CD14-positive monocyte (primary cell): ENCODE measurements at regions not wholly inside any gene's neighbourhood (a gene's known extent, or its start where the extent isn't known, plus 50 kb on each side); places are given as distances from the start of the nearest gene placed in this dataset.

ENCODE experiments used
- DNase-seq, 3 donors: peaks; one replicate each; pipeline ENCODE4 v3.0.0-alpha.2; 2011 to 2022
- H2AFZ ChIP-seq: 2 replicates; pipeline ENCODE4 v1.6.0; 2012; ENCODE audit warnings: mild to moderate bottlenecking, low read depth, low read length, inconsistent platforms; ENCODE audit not compliant: insufficient read depth, poor library complexity, severe bottlenecking
- H3K27ac ChIP-seq, 2 donors: 1 replicate in 1 of 2; 2 replicates in 1 of 2; pipeline ENCODE4 v1.5.1; 2012 to 2013; ENCODE audit warnings: low read length in 2 of 2, control low read depth in 1 of 2, inconsistent platforms in 1 of 2, low read depth in 1 of 2, mild to moderate bottlenecking in 1 of 2
- H3K27me3 ChIP-seq, 2 donors: one replicate each; pipeline versions ENCODE4 v1.6.0 to v1.6.1; 2011 to 2013; ENCODE audit warnings: low read length in 2 of 2; ENCODE audit not compliant: control insufficient read depth in 2 of 2, insufficient read depth in 2 of 2
- H3K36me3 ChIP-seq, 2 donors: replicated peaks in 1 of 2; 1 replicate in 1 of 2; 2 replicates in 1 of 2; pipeline versions ENCODE4 v1.5.1 to v1.6.1; 2012 to 2013; ENCODE audit warnings: low read length in 2 of 2, control low read depth in 1 of 2, inconsistent platforms in 1 of 2, mild to moderate bottlenecking in 1 of 2; ENCODE audit not compliant: insufficient read depth in 2 of 2, control insufficient read depth in 1 of 2
- H3K4me1 ChIP-seq, 2 donors: 1 replicate in 1 of 2; 2 replicates in 1 of 2; pipeline versions ENCODE4 v1.5.1 to v1.6.1; 2012 to 2013; ENCODE audit warnings: low read length in 2 of 2, control low read depth in 1 of 2, inconsistent platforms in 1 of 2, mild to moderate bottlenecking in 1 of 2, moderate library complexity in 1 of 2; ENCODE audit not compliant: insufficient read depth in 2 of 2, control insufficient read depth in 1 of 2
- H3K4me2 ChIP-seq: replicated peaks from 2 replicates; pipeline ENCODE3; 2012; ENCODE audit warnings: low read length, moderate library complexity, mild to moderate bottlenecking; ENCODE audit not compliant: poor library complexity, severe bottlenecking; ENCODE audit errors: extremely low read depth
- H3K4me3 ChIP-seq, 3 experiments: fragments of 200-600 bp in 1 of 3; sonication (generic) in 1 of 3; replicated peaks in 1 of 3; 1 replicate in 2 of 3; 2 replicates in 1 of 3; pipeline ENCODE4 v1.5.1; 2011 to 2013; ENCODE audit warnings: low read length in 3 of 3, mild to moderate bottlenecking in 3 of 3, control low read depth in 2 of 3, low read depth in 2 of 3, inconsistent platforms in 1 of 3, moderate library complexity in 1 of 3
- H3K79me2 ChIP-seq: 2 replicates; pipeline ENCODE4 v1.6.0; 2012; ENCODE audit warnings: mild to moderate bottlenecking, control low read depth, inconsistent platforms, low read length, moderate library complexity; ENCODE audit not compliant: insufficient read depth
- H3K9ac ChIP-seq: 2 replicates; pipeline ENCODE4 v1.6.0; 2017; ENCODE audit warnings: low read length, mild to moderate bottlenecking; ENCODE audit not compliant: insufficient read depth, poor library complexity, severe bottlenecking
- H3K9me3 ChIP-seq, 2 donors: replicated peaks in 1 of 2; 1 replicate in 1 of 2; 2 replicates in 1 of 2; pipeline versions ENCODE4 v1.5.1 to v1.6.1; 2012 to 2013; ENCODE audit warnings: low read length in 2 of 2, control low read depth in 1 of 2; ENCODE audit not compliant: control insufficient read depth in 1 of 2, insufficient read depth in 1 of 2
- H4K20me1 ChIP-seq: 2 replicates; pipeline ENCODE4 v1.6.0; 2012; ENCODE audit warnings: mild to moderate bottlenecking, low read length, control low read depth, moderate library complexity; ENCODE audit not compliant: insufficient read depth
- H3K27ac Mint-ChIP-seq, 7 donors: one replicate each; pipeline ENCODE4 v1.8.0; 2020; ENCODE audit warnings: mild to moderate bottlenecking in 7 of 7, mixed read lengths in 7 of 7, moderate library complexity in 6 of 7, inconsistent platforms in 2 of 7
- H3K27me3 Mint-ChIP-seq, 3 donors: one replicate each; pipeline ENCODE4 v1.8.0; 2021 to 2022; ENCODE audit warnings: low read depth in 3 of 3, mild to moderate bottlenecking in 3 of 3, mixed read lengths in 3 of 3, moderate library complexity in 3 of 3, inconsistent platforms in 1 of 3
- H3K36me3 Mint-ChIP-seq, 2 donors: one replicate each; pipeline ENCODE4 v1.8.0; 2020; ENCODE audit warnings: mixed read lengths in 2 of 2, inconsistent platforms in 1 of 2, mild to moderate bottlenecking in 1 of 2
- H3K4me1 Mint-ChIP-seq: one replicate; pipeline ENCODE4 v1.8.0; 2020; ENCODE audit warnings: mild to moderate bottlenecking, mixed read lengths
- H3K4me3 Mint-ChIP-seq, 2 donors: one replicate each; pipeline ENCODE4 v1.8.0; 2020; ENCODE audit warnings: mild to moderate bottlenecking in 2 of 2, mixed read lengths in 2 of 2, moderate library complexity in 1 of 2
- H3K9me3 Mint-ChIP-seq, 7 donors: one replicate each; pipeline ENCODE4 v1.8.0; 2020 to 2022; ENCODE audit warnings: mixed read lengths in 7 of 7, mild to moderate bottlenecking in 6 of 7, moderate library complexity in 6 of 7, inconsistent platforms in 2 of 7
- CTCF ChIP-seq: fragments of 200-600 bp; IDR thresholded peaks from one replicate; pipeline ENCODE4 v1.8.0; 2022; ENCODE audit warnings: antibody characterized with exemption, mild to moderate bottlenecking
- WGBS: methylation state at CpG from one replicate; pipeline ENCODE4 v1.1.5; 2013; ENCODE audit warnings: missing lambda C conversion rate; ENCODE audit not compliant: insufficient coverage; 5-methylcytosine and 5-hydroxymethylcytosine counted together
- intact Hi-C, 2 donors: fragments of 100-400 bp; cut with micrococcal nuclease; formaldehyde crosslinking; loops; one replicate each; pipeline versions ENCODE4 v1.15.0 to v1.15.1; 2023

GRCh38 chr15:62527387-62527786, 362.3 kb upstream of the C2CD4B start:
- Histone ChIP-seq H3K4me3 (no peak overlapping the region), H3K9me3 (no peaks in the 10 kb centered on the region), H3K4me1 (no peaks in the 10 kb centered on the region), H3K9ac (no peak overlapping the region), H4K20me1 (no peaks in the 10 kb centered on the region), H3K27ac (no peak overlapping the region), H2AFZ (no peak overlapping the region), H3K79me2 (no peaks in the 10 kb centered on the region), H3K36me3 (no peaks in the 10 kb centered on the region), H3K4me2 (no peak overlapping the region), H3K27me3 (no peaks in the 10 kb centered on the region)
- H3K27me3 Mint-ChIP-seq, result peaks cover 2 to 5% (median 3%) of the 10 kb centered on the region in 3 donors
- no peaks in the 10 kb centered on the region for H3K4me1 Mint-ChIP-seq
- DNase-seq, result no peak
- no peaks in the 10 kb centered on the region for H3K36me3 Mint-ChIP-seq
- peaks cover 0 to 4% (median 0%) of the 10 kb centered on the region in 7 donors for H3K9me3 Mint-ChIP-seq
- no peak overlapping the region for H3K4me3 Mint-ChIP-seq
- 85% methylated on average over 2 of the region's 2 CpGs for WGBS
- no peak for TF ChIP-seq CTCF
- no peak overlapping the region for H3K27ac Mint-ChIP-seq
- intact Hi-C loops, result no loop called here

- Histone ChIP-seq H3K36me3 (no peaks in the 10 kb centered on the region), H3K4me1 (no peaks in the 10 kb centered on the region), H3K27ac (no peak overlapping the region), H3K4me3 (no peak overlapping the region), H3K79me2 (no peaks in the 10 kb centered on the region), H3K9me3 (no peaks in the 10 kb centered on the region), H3K9ac (no peak overlapping the region), H2AFZ (no peak overlapping the region), H3K27me3 (no peaks in the 10 kb centered on the region), H3K4me2 (no peak overlapping the region), H4K20me1 (no peaks in the 10 kb centered on the region)
- Mint-ChIP-seq H3K4me3 (no peak overlapping the region), H3K27me3 (peaks cover 2 to 3% (median 2%) of the 10 kb centered on the region in 3 donors), H3K36me3 (no peaks in the 10 kb centered on the region), H3K4me1 (no peaks in the 10 kb centered on the region), H3K27ac (no peak overlapping the region), H3K9me3 (peaks cover 0 to 4% (median 0%) of the 10 kb centered on the region in 7 donors)
- no peak for TF ChIP-seq CTCF
- intact Hi-C loops, result no loop called here
- no peak for DNase-seq
- WGBS, result 91% methylated on average over 3 of the region's 4 CpGs
Observed at GRCh38 chr15:62528505-62528904, 363.4 kb upstream of the C2CD4B start.
